ENCODE measurements at regions not wholly inside any gene's neighbourhood (a gene's known extent, or its start where the extent isn't known, plus 50 kb on each side); places are given as distances from the start of the nearest gene placed in this dataset.

DNA sequence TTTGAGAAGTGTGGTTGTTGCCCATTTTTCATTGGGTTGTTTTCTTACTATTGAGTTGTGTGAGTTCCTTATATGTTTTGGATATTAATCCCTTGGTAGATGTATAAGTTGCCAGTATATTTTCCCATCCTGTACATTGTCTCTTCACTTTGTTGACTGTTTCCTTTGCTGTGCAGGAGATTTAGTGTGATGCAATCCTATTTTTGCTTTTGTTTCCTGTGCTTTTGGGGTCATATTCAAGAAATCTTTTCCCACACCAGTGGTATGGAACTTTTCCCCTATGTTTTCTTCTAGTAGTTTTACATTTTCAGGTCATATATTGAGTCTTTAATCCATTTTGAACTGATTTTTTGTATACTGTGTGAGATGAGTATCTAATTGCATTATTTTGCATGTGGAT is 92.8 kb downstream of the PTHLH start:
- Mint-ChIP-seq H3K36me3 (peaks cover 2% of the 10 kb centered on the region), H3K9me3 (peaks cover 4% of the 10 kb centered on the region), H3K4me1 (ENCODE audit: low read depth) (peaks cover 6% of the 10 kb centered on the region), H3K27ac (no peak overlapping the region), H3K4me3 (no peak overlapping the region), H3K27me3 (peaks cover 2% of the 10 kb centered on the region)
- CTCF ChIA-PET: interaction anchor here (0.6 kb wide), 1 partner anchor 57 kb away, joined by 3 read pairs; no protein-coding TSS in a partner anchor
- POLR2A ChIA-PET: interaction anchor here (0.7 kb wide), 1 partner anchor 100 kb away, joined by 3 read pairs; no protein-coding TSS in a partner anchor
- intact Hi-C loops (cut with micrococcal nuclease): no loop called here
- DNase-seq: no peak

DNA sequence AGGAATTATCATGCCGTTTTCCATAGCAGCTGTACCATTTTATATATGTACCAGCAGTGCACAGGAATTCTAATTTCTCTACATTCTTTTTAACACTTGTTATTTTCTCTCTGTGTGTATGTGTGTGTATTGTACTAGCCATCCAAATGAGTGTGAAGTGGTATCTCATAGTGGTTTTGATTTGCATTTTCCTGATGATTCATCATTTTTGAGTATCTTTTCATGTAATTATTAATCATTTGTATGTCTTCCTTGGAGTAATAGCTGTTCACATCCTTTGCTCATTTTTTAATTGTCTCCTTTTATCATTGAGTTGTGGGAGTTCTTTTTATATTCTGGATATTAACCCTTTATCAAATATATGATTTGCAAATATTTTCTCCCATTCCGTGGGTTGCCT is 95.6 kb upstream of the MANSC4 start:
- no peak overlapping the region for H3K27ac Mint-ChIP-seq
- intact Hi-C loops (cut with micrococcal nuclease): no loop called here
- peaks cover 2% of the 10 kb centered on the region for H3K27me3 Mint-ChIP-seq
- H3K9me3 Mint-ChIP-seq: no peaks in the 10 kb centered on the region
- H3K4me3 Mint-ChIP-seq: no peak overlapping the region
- H3K36me3 Mint-ChIP-seq: no peaks in the 10 kb centered on the region
- no peak for DNase-seq
- peaks cover 15% of the 10 kb centered on the region for H3K4me1 Mint-ChIP-seq (ENCODE audit: low read depth)
- ChIA-PET POLR2A (no interaction called here), CTCF (no interaction called here)

DNA sequence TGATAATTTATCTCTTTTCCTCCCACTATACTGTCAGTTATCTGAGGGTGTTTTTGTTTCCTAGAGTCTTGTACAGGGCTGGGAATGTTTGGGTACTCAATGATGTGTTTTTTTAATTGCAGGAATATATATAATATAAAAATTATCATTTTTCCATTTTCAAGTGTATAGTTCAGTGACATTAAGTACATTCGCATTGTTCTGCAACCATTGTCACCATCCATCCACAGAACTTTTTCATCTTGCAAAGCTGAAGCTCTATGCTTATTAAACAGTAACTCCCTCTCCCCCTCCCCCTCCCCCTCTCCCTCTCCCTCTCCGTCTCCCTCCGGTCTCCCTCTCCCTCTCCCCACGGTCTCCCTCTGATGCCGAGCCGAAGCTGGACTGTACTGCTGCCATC is 93.0 kb upstream of the MANSC4 start:
- Mint-ChIP-seq H3K9me3 (no peaks in the 10 kb centered on the region), H3K4me3 (no peak overlapping the region)

DNA sequence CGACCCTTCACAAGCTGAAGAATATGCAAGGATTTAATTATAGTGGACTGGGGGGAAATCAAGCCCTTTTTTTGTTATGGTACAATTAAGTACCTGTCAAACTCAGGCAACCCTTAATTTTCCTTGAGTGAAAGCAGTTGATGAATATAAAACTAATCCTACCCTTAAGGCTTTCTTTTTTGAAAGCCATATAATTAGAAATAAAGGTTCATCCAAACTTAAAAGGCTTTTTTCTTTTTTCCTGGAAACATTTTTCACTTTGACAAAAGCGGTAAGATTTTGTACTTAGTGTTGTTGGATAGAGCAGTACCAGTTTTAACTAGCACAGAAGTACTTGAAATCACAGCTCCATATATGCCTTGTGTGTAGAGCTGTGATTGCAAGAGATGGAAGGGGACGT is 91.9 kb upstream of the MANSC4 start:
- Mint-ChIP-seq H3K9me3 (no peaks in the 10 kb centered on the region), H3K4me3 (no peak overlapping the region), H3K27ac (no peak overlapping the region), H3K27me3 (peaks cover 2% of the 10 kb centered on the region), H3K4me1 (ENCODE audit: low read depth) (peaks cover 15% of the 10 kb centered on the region), H3K36me3 (no peaks in the 10 kb centered on the region)
- intact Hi-C loops (cut with micrococcal nuclease): no loop called here
- DNase-seq: no peak
- CTCF ChIA-PET: interaction anchor here (1.2 kb wide), 1 partner anchor 69 kb away, joined by 4 read pairs; no protein-coding TSS in a partner anchor
- POLR2A ChIA-PET: no interaction called here

More for the DNA sequence above, 93.0 kb upstream of the MANSC4 start:
- ChIA-PET CTCF (no interaction called here), POLR2A (no interaction called here)
- intact Hi-C loops (cut with micrococcal nuclease): no loop called here
- H3K36me3 Mint-ChIP-seq: no peaks in the 10 kb centered on the region
- peaks cover 15% of the 10 kb centered on the region for H3K4me1 Mint-ChIP-seq (ENCODE audit: low read depth)
- no peak for DNase-seq
- H3K27me3 Mint-ChIP-seq: peaks cover 2% of the 10 kb centered on the region
- no peak overlapping the region for H3K27ac Mint-ChIP-seq

DNA sequence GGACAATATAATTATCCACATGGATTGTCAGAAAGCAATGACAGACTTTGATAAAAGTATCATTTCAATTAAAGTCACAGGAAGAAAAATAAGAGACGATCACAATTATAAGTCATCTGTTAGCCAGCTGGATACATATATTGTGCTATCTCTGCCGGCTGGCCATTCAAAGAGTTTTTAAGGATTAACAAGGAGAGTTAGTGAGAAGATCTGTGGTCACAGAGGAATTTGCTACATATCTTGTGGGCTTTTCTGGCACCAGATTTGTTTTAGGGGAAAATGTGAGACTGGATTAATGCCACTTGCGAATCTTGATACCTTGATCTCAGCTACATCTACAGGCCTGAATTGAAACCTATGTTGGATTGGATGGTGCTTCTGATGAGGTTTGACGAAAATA is 90.9 kb upstream of the MANSC4 start:
- POLR2A ChIA-PET: no interaction called here
- CTCF ChIA-PET: interaction anchor here (1.2 kb wide), 1 partner anchor 70 kb away, joined by 4 read pairs; no protein-coding TSS in a partner anchor
- peaks cover 2% of the 10 kb centered on the region for H3K27me3 Mint-ChIP-seq

DNA sequence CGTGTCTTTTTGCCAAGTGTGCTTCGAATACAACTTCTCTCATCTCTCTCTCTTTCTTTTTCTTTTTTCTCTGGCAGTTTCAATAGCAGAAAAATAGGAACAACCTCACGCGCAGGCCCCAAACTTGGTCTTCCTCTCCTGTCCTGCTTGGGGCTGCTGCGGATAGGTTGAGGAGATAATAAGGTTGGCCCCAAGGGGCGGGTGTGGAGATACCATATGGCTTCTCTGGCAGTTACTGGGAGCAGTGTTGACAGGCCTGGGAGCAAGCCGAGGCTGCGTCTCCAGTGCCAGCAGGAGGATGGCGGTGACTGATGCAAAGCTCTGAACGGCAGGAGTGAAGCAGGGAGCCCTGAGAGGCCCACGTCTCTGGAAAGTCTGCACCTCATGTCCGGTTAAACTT is 89.5 kb upstream of the MANSC4 start:
- H3K27me3 Mint-ChIP-seq: peaks cover 2% of the 10 kb centered on the region
- intact Hi-C loops (cut with micrococcal nuclease): no loop called here
- DNase-seq: no peak
- H3K36me3 Mint-ChIP-seq: no peaks in the 10 kb centered on the region
- H3K27ac Mint-ChIP-seq: no peak overlapping the region
- no peak overlapping the region for H3K4me3 Mint-ChIP-seq
- ChIA-PET CTCF (no interaction called here), POLR2A (no interaction called here)
- H3K9me3 Mint-ChIP-seq: no peaks in the 10 kb centered on the region
- H3K4me1 Mint-ChIP-seq (ENCODE audit: low read depth): peaks cover 15% of the 10 kb centered on the region

More for the DNA sequence above, 90.9 kb upstream of the MANSC4 start:
- Mint-ChIP-seq H3K36me3 (no peaks in the 10 kb centered on the region), H3K9me3 (no peaks in the 10 kb centered on the region), H3K27ac (no peak overlapping the region), H3K4me1 (ENCODE audit: low read depth) (peaks cover 15% of the 10 kb centered on the region), H3K4me3 (no peak overlapping the region)
- no peak for DNase-seq
- intact Hi-C loops (cut with micrococcal nuclease): no loop called here

DNA sequence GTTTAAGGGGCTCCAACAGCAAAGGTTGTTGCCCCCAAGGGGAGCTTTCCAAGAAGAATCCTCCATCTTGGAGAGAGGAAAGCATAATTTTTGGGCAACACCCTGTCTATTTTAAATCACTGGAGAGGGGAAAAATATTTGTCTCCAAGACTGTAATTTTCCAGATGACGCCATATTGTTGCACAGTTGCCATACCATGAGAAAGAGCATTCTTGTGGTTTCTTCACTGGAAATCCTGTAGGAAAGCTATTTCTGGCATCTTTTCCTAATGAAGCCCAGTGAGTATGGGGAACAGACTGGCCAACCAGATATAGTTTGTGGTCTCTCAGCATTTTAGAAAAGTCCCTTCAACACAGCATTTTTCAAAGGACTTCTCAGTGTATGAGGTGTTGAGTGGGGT is 88.1 kb upstream of the MANSC4 start:
- ChIA-PET CTCF (interaction anchor here (1.1 kb wide), 1 partner anchor 46 kb away, joined by 4 read pairs; no protein-coding TSS in a partner anchor), POLR2A (no interaction called here)
- Mint-ChIP-seq H3K9me3 (no peaks in the 10 kb centered on the region), H3K27me3 (peaks cover 2% of the 10 kb centered on the region), H3K27ac (no peak overlapping the region), H3K36me3 (no peaks in the 10 kb centered on the region), H3K4me3 (no peak overlapping the region), H3K4me1 (ENCODE audit: low read depth) (peaks cover 26% of the 10 kb centered on the region)
- no peak for DNase-seq
- intact Hi-C loops (cut with micrococcal nuclease): no loop called here

DNA sequence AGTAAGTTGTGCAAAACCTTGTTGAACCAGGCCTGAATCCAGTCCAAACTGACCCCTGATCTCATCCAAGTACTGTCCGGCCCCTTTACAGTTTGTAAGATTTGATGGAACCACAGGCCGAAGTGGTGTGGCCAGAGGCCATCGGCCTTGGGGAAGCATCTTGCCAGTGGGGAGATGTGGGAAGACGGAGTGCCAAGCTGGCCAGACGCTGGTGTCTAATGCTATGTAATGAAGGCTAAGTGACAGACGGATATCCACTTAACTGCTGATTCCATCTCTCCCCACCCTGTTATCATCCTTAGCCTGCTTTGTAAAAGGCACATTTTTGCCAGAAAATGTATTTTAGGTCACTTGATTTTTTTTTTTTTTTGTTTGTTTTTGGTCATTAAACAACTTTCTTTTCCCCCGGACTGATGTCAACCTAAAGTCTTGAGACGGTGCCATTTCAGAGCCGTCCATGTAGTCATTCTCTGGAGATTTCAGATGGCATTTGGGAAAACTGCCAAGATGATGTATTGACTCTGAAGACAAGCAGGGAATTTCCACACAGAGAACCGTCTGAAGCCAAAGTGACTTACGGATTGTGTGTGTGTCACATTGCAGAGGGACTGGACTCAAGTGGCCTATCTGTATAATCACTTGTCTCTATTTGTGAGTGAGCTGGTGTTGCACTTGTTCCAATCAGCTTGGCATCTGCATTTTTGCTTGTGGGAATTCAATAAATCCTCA is 86.5 kb upstream of the MANSC4 start:
- H3K4me1 Mint-ChIP-seq (ENCODE audit: low read depth): peaks cover 28% of the 10 kb centered on the region
- intact Hi-C loops (cut with micrococcal nuclease): no loop called here
- no peak overlapping the region for H3K27ac Mint-ChIP-seq
- H3K36me3 Mint-ChIP-seq: no peaks in the 10 kb centered on the region
- ChIA-PET CTCF (no interaction called here), POLR2A (no interaction called here)
- H3K9me3 Mint-ChIP-seq: no peaks in the 10 kb centered on the region
- DNase-seq: no peak
- H3K4me3 Mint-ChIP-seq: no peak overlapping the region
- peaks cover 2% of the 10 kb centered on the region for H3K27me3 Mint-ChIP-seq

DNA sequence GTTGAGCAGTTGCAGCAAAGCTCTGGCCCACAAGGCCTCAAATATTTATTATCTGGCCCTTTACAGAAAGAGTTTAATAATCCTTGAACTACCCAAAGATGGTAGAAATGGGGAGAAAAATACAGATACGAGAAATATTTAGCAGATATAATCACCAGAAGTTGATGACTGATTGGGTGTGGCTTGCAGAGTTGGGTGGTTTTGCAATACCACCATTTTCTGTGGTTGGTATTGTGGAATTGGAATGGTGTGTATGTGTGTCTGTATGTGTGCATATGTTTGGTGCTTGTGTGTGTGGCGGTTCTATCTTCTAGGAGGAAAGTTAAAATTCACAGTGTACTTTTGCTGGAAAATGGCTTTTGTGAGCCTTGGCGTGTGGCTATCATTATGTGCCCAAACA is 85.4 kb upstream of the MANSC4 start:
- intact Hi-C loops (cut with micrococcal nuclease): loop anchor here (2.0 kb wide), 1 partner anchor 25 kb away; no protein-coding TSS in a partner anchor
- DNase-seq: no peak
- H3K9me3 Mint-ChIP-seq: no peaks in the 10 kb centered on the region
- no peaks in the 10 kb centered on the region for H3K36me3 Mint-ChIP-seq
- no peak overlapping the region for H3K4me3 Mint-ChIP-seq
- no peak overlapping the region for H3K27ac Mint-ChIP-seq
- peaks cover 2% of the 10 kb centered on the region for H3K27me3 Mint-ChIP-seq
- H3K4me1 Mint-ChIP-seq (ENCODE audit: low read depth): peaks cover 20% of the 10 kb centered on the region
- ChIA-PET CTCF (interaction anchor here (1.8 kb wide), 1 partner anchor 43 kb away, joined by 11 read pairs; no protein-coding TSS in a partner anchor), POLR2A (no interaction called here)

DNA sequence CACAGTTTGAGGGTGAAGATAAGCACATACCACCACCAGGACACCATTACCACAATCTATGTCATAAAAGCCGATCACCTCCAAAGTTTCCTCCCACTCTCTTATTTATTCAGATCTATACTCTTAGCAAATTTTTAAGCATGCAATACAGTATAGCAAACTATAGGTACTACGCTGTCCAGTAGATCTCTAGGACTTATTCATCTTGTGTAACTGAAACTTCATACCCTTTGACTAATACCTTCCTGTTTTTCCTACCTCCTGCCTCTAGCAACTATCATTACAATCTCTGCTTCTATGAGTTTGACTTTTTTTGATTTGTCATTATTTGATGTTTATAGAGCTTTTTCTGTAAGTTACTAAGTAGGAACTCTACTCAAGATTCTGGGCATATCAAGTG is 84.5 kb upstream of the MANSC4 start:
- no peak overlapping the region for H3K27ac Mint-ChIP-seq
- DNase-seq: no peak
- peaks cover 20% of the 10 kb centered on the region for H3K4me1 Mint-ChIP-seq (ENCODE audit: low read depth)
- POLR2A ChIA-PET: interaction anchor here (1.3 kb wide), 1 partner anchor 41 kb away, joined by 6 read pairs; no protein-coding TSS in a partner anchor
- H3K9me3 Mint-ChIP-seq: no peaks in the 10 kb centered on the region
- no peak overlapping the region for H3K4me3 Mint-ChIP-seq
- CTCF ChIA-PET: interaction anchor here (0.9 to 1.8 kb wide), 4 partner anchors 42 to 131 kb away, joined by 3 to 11 read pairs (median 3); partner anchors contain the start of genes KLHL42 and MANSC4
- intact Hi-C loops (cut with micrococcal nuclease): loop anchor here (1.0 to 5.0 kb wide), 3 partner anchors 24 to 358 kb away; no protein-coding TSS in a partner anchor
- H3K27me3 Mint-ChIP-seq: peaks cover under 1% of the 10 kb centered on the region
- no peaks in the 10 kb centered on the region for H3K36me3 Mint-ChIP-seq

DNA sequence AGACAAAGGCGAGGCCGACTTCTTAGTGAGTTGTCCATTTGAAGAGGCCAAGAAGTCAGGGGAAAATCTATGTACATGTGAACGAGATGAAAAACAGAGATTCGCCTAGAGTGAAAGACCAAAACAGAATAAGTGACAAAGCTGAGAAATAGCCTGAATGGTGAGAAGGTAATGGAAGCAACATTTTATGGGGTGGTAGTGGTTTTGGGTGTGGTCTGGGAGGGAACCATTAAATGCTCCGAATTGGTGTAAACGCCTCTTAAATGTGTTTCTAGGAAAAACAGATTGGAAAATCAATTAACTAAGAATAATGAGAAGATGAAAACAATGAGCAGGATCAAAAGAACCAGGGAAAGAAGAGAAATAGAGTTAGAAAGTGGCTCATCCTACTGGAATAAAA is 83.8 kb upstream of the MANSC4 start:
- H3K4me1 Mint-ChIP-seq (ENCODE audit: low read depth): peaks cover 20% of the 10 kb centered on the region
- no peak for DNase-seq
- H3K9me3 Mint-ChIP-seq: no peaks in the 10 kb centered on the region
- no peaks in the 10 kb centered on the region for H3K36me3 Mint-ChIP-seq
- ChIA-PET POLR2A (interaction anchor here (1.3 kb wide), 1 partner anchor 40 kb away, joined by 6 read pairs; no protein-coding TSS in a partner anchor), CTCF (interaction anchor here (0.9 to 1.8 kb wide), 4 partner anchors 42 to 130 kb away, joined by 3 to 11 read pairs (median 3); partner anchors contain the start of genes KLHL42 and MANSC4)
- intact Hi-C loops (cut with micrococcal nuclease): loop anchor here (1.0 to 5.0 kb wide), 3 partner anchors 23 to 358 kb away; no protein-coding TSS in a partner anchor
- no peak overlapping the region for H3K4me3 Mint-ChIP-seq
- no peak overlapping the region for H3K27ac Mint-ChIP-seq
- H3K27me3 Mint-ChIP-seq: no peaks in the 10 kb centered on the region

DNA sequence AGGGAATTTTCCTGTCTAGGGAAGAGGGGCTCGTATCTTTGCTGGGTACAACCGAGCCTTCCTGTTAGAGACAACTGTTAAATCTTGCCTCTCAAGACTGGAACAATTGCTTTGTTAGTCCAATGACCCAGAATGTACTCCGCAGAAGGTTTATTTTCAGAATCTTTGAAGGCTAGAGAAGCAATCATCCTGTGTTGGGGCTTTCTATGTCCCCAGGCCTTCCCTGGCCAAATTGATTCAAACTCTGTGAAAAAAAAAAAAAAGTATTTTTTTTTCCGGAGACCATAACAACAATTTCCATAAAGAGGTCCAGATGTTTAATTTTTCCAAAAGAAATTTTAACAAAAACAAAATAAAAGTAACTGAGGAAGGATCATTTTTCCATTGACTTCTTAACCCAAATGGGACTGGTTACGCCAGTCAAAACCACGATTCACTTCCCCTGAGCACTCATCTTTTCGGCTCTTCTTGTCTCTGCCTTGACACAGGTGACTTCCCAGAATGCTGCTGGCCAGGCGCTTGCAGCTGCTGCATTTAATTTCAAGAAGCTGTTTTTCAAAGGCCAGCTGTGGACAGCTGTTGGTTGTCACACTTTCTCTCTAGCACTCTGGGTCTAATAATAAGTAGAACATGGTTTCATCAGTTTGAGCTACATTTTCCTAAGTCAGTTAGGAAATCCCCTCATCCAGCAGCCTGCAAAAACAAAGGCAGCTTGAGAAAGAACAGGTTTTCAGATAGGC is 81.6 kb upstream of the MANSC4 start:
- peak; percentile 24 for DNase-seq
- POLR2A ChIA-PET: interaction anchor here (0.7 kb wide), 1 partner anchor 39 kb away, joined by 3 read pairs; no protein-coding TSS in a partner anchor
- H3K4me1 Mint-ChIP-seq (ENCODE audit: low read depth): peaks cover 20% of the 10 kb centered on the region
- intact Hi-C loops (cut with micrococcal nuclease): loop anchor here (1.0 to 5.0 kb wide), 2 partner anchors 59 to 361 kb away; no protein-coding TSS in a partner anchor
- CTCF ChIA-PET: interaction anchor here (1.0 to 1.4 kb wide), 2 partner anchors 38 to 40 kb away, joined by 4 to 9 read pairs; no protein-coding TSS in a partner anchor
- no peaks in the 10 kb centered on the region for H3K9me3 Mint-ChIP-seq
- H3K27me3 Mint-ChIP-seq: peaks cover under 1% of the 10 kb centered on the region
- H3K36me3 Mint-ChIP-seq: no peaks in the 10 kb centered on the region
- H3K4me3 Mint-ChIP-seq: no peak overlapping the region
- no peak overlapping the region for H3K27ac Mint-ChIP-seq
